Gastroesophageal sphincter (tissue), 4 donors: ENCODE measurements at regions not wholly inside any gene's neighbourhood (a gene's known extent, or its start where the extent isn't known, plus 50 kb on each side); places are given as distances from the start of the nearest gene placed in this dataset.

Experiments
- ATAC-seq: fragments of 150-250 bp; one replicate; pipeline ENCODE4 v1.9.1; 2016; ENCODE audit warnings: mild to moderate bottlenecking, moderate library complexity
- H3K27ac ChIP-seq, 4 donors: fragments of 200-600 bp; sonication (generic) in 3 of 4; 1 replicate in 3 of 4; 2 replicates in 1 of 4; pipeline ENCODE4 v1.5.1; 2016 to 2019
- H3K27me3 ChIP-seq: fragments of 200-600 bp; sonication (generic); one replicate; pipeline ENCODE4 v1.5.1; 2019
- H3K36me3 ChIP-seq, 2 donors: fragments of 200-600 bp; sonication (generic); one replicate each; pipeline ENCODE4 v1.5.1; 2019; ENCODE audit warnings: control low read depth in 1 of 2
- H3K4me1 ChIP-seq, 3 donors: fragments of 200-600 bp; sonication (generic); 1 replicate in 2 of 3; 2 replicates in 1 of 3; pipeline ENCODE4 v1.5.1; 2016 to 2019; ENCODE audit warnings: control low read depth in 2 of 3
- H3K4me3 ChIP-seq, 2 donors: fragments of 200-600 bp; sonication (generic); one replicate each; pipeline ENCODE4 v1.5.1; 2019; ENCODE audit warnings: mild to moderate bottlenecking in 1 of 2, moderate library complexity in 1 of 2
- H3K9me3 ChIP-seq, 3 donors: fragments of 200-600 bp; sonication (generic); one replicate each; pipeline ENCODE4 v1.5.1; 2017 to 2019; ENCODE audit warnings: control low read depth in 2 of 3
- CTCF ChIP-seq, 4 experiments: fragments of 200-600 bp in 2 of 4; fragments of 450-650 bp in 2 of 4; sonication (generic) in 1 of 4; IDR thresholded peaks; one replicate each; pipeline ENCODE4 v1.5.1; 2017 to 2019; ENCODE audit warnings: antibody characterized with exemption in 4 of 4, mild to moderate bottlenecking in 2 of 4, moderate library complexity in 2 of 4
- EP300 ChIP-seq: sonication (generic); formaldehyde crosslinking; IDR thresholded peaks from one replicate; pipeline ENCODE4 v1.6.1; 2017; ENCODE audit warnings: antibody characterized with exemption, mild to moderate bottlenecking
- POLR2A ChIP-seq, 2 donors: fragments of 450-650 bp; IDR thresholded peaks; one replicate each; pipeline ENCODE4 v1.6.1; 2017; ENCODE audit warnings: antibody characterized with exemption in 2 of 2, mild to moderate bottlenecking in 2 of 2, moderate library complexity in 1 of 2
- POLR2AphosphoS5 ChIP-seq: sonication (generic); formaldehyde crosslinking; IDR thresholded peaks from one replicate; pipeline ENCODE4 v1.6.1; 2017; ENCODE audit warnings: antibody characterized with exemption
- WGBS, 2 donors: methylation state at CpG; one replicate each; pipeline ENCODE4 v1.1.5; 2018; ENCODE audit warnings: low coverage in 1 of 2; 5-methylcytosine and 5-hydroxymethylcytosine counted together

- Histone ChIP-seq H3K27me3 (no peaks in the 10 kb centered on the region), H3K4me3 (no peak overlapping the region), H3K4me1 (no peaks in the 10 kb centered on the region), H3K36me3 (no peaks in the 10 kb centered on the region), H3K9me3 (no peaks in the 10 kb centered on the region), H3K27ac (no peak overlapping the region)
- ATAC-seq, result no peak
- TF ChIP-seq EP300, result no peak
- TF ChIP-seq POLR2A (IDR thresholded peaks at IDR 0.05), result no peak
- no peak for TF ChIP-seq CTCF (IDR thresholded peaks at IDR 0.05)
- no peak for TF ChIP-seq POLR2AphosphoS5
- WGBS, 2 donors, result 35 to 80% methylated on average over 1 of the region's 1 CpG
Observed at GRCh38 chr4:165748321-165748720, 124.7 kb upstream of the TLL1 start.

GRCh38 chr4:165751882-165752281, 121.2 kb upstream of the TLL1 start:
- Histone ChIP-seq H3K9me3 (no peaks in the 10 kb centered on the region), H3K27me3 (no peaks in the 10 kb centered on the region), H3K4me1 (no peaks in the 10 kb centered on the region), H3K36me3 (no peaks in the 10 kb centered on the region), H3K27ac (no peak overlapping the region), H3K4me3 (no peak overlapping the region)
- TF ChIP-seq POLR2AphosphoS5, result no peak
- TF ChIP-seq EP300, result no peak
- no peak for TF ChIP-seq CTCF (IDR thresholded peaks at IDR 0.05)
- TF ChIP-seq POLR2A (IDR thresholded peaks at IDR 0.05), result no peak
- peak; percentile 53 for ATAC-seq
- 71 to 82% methylated on average over 2 to 4 of the region's 4 CpGs for WGBS, 2 donors

- Histone ChIP-seq H3K36me3 (no peaks in the 10 kb centered on the region), H3K4me1 (no peaks in the 10 kb centered on the region), H3K9me3 (no peaks in the 10 kb centered on the region), H3K4me3 (no peak overlapping the region), H3K27ac (no peak overlapping the region), H3K27me3 (no peaks in the 10 kb centered on the region)
- TF ChIP-seq POLR2A (IDR thresholded peaks at IDR 0.05), result no peak
- no peak for TF ChIP-seq POLR2AphosphoS5
- no peak for TF ChIP-seq CTCF (IDR thresholded peaks at IDR 0.05)
- no peak for TF ChIP-seq EP300
- no peak for ATAC-seq
- 68 to 91% methylated on average over 4 of the region's 4 CpGs for WGBS, 2 donors
Observed at GRCh38 chr4:165754664-165755063, 118.4 kb upstream of the TLL1 start.

GRCh38 chr4:165756836-165757235, 116.2 kb upstream of the TLL1 start:
- no peaks in the 10 kb centered on the region for H3K36me3 ChIP-seq
- TF ChIP-seq CTCF (IDR thresholded peaks at IDR 0.05) (no peak), POLR2A (IDR thresholded peaks at IDR 0.05) (no peak), EP300 (no peak), POLR2AphosphoS5 (no peak)
- H3K27ac ChIP-seq, result no peak overlapping the region
- H3K27me3 ChIP-seq, result no peaks in the 10 kb centered on the region
- no peak for ATAC-seq
- H3K4me1 ChIP-seq, result no peaks in the 10 kb centered on the region
- no peaks in the 10 kb centered on the region for H3K9me3 ChIP-seq
- 38 to 90% methylated on average over 1 of the region's 1 CpG for WGBS, 2 donors
- H3K4me3 ChIP-seq, result no peak overlapping the region

- Histone ChIP-seq H3K9me3 (no peaks in the 10 kb centered on the region), H3K27ac (no peak overlapping the region), H3K27me3 (no peaks in the 10 kb centered on the region), H3K4me1 (no peaks in the 10 kb centered on the region), H3K4me3 (no peak overlapping the region), H3K36me3 (no peaks in the 10 kb centered on the region)
- ATAC-seq, result no peak
- TF ChIP-seq POLR2A (IDR thresholded peaks at IDR 0.05), result no peak
- TF ChIP-seq EP300, result no peak
- no peak for TF ChIP-seq CTCF (IDR thresholded peaks at IDR 0.05)
- no peak for TF ChIP-seq POLR2AphosphoS5
- 44 to 59% methylated on average over 3 of the region's 3 CpGs for WGBS, 2 donors
Observed at GRCh38 chr4:165757451-165757850, 115.6 kb upstream of the TLL1 start.
